HT-29 (cell line): ENCODE measurements at regions not wholly inside any gene's neighbourhood (a gene's known extent, or its start where the extent isn't known, plus 50 kb on each side); places are given as distances from the start of the nearest gene placed in this dataset.
"Not testable (repeated sequence)": the region's sequence is repeated elsewhere in the genome, so short reads cannot be mapped to it uniquely, and the experiment has no call there.

Source experiments
- DNase-seq: peaks from one replicate; pipeline ENCODE4 v3.0.0-alpha.2; 2015; ENCODE audit warnings: low spot score

DNA sequence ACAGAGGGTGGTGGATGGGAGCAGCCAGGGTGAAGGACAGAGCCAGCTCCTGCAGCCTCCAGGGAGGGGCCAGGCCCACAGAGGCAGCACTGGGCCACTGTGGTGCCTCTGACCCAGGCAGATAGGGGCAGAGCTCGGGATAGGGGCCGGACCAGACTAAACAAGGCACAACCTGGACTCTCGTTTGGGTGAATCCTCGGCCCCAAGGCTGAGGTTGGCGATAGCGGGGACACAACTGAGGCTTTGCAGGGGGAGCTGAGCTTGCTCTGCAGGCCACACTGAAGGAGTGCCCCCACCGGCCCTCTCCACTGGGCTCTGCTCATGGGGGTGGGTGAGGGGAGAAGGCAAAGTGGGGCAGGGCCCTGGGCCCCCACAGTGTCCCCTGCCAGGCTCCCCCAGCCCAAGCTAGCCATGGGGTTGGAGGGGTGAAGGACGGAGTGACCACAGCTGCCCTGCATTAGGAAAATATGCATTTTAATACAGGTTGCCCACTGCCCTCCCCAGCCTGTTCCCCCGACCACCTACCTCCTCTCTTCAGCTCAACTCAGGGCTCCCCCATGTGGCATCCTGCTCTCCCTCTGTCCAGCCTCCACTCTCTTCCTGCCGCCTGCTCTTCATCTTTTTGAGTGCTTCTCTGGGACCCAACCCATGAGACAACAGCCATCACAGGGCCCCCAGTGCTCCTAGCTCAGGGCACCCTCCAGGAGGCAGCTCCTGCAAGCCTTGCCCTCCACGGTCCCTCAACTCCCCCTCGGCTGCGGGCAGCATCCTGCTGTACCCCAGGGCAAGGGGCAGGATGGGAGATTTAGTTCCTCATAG is 152.8 kb downstream of the INHBB start:
- DNase-seq: no peak

DNA sequence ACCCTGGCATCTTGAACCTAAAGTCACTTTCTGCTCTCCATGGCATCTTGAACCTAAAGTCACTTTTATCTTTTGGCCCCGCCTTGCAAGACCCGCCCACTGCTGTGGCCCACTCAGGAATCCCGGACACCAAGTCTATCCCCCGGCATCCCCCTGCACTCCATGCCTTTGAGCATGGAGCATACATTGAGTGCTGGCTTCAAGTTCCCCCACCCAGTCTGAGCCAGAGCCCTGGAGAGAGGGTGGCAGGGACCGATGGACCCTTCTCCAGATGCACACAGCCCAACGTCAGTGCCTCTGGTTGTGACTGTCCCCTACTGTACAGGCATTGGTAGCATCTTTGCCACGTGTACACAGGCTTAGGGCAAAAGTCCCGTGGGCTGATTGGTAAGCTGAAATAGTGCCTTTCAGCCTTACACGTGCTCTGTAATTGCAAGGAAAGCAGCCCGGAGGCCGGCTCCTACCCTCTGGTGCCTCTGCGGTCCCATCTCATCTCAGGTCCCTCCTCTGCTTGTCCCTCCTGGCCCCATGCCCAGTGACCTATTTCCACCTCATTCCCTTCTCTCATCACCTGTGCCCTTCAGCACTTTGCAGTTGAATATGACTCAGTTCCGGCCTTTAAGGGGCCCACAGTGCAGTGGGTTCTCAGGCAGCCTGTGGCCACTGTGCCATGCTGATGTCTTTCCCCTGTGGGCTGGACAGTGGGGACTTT is 154.0 kb downstream of the INHBB start:
- DNase-seq: no peak

DNA sequence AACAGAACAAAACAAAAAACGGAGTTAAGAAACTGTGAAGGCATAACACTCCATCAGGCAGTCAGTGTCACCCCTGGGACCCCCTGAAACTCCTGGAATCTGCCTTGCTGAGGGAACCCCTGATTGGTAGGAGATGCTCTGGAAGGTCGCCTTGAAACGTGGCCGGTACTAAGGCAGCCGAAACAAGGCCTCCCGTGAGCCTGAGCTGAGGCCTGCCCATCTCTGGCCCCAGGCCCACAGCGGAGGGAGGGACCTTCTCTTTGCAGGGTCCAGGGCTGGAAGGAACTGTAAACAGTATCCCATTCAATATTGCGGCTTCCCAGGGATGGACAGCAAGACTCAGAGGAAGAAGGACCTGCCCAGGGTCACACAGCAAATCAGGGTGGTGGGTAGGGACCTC is 155.7 kb downstream of the INHBB start:
- DNase-seq: no peak

DNA sequence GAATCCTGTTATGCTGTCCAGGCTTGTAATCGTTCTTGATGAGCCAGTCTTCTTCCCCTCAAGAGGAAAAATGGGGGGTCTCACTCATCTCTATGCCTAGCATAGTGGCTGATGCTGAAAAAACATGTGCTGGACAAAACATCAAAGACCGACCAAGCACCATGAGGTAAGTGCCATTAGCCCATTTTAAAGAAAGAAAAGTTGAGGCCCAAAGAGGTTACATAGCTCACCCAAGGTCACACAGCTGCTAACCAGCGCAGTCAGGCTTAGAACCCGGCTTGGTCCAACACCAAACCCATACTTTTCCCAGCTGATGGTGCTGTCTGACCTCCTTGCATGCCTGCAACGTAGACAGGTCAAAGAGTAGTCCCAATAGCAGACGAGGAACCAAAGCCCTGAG is 156.4 kb downstream of the INHBB start:
- DNase-seq: no peak

DNA sequence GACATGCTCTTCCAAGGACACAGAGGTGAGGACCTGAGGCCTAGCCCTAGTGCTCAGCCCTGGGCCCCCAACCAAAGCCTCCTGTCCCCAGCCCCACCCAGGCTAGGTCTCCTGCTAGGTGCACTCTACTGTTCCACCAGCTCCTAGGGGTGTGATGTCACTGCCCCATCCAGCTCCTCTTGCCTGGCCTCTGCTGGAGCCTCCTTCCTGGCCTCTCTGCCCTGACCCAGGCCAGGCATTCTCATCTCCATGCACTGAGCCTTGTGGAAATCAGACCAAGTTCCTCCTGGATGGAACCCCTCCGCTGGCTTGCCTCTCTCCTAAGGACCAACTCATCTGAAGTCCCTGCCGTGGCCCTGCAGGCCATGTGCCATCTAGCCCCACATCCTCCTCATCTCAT is 156.8 kb downstream of the INHBB start:
- no peak for DNase-seq

DNA sequence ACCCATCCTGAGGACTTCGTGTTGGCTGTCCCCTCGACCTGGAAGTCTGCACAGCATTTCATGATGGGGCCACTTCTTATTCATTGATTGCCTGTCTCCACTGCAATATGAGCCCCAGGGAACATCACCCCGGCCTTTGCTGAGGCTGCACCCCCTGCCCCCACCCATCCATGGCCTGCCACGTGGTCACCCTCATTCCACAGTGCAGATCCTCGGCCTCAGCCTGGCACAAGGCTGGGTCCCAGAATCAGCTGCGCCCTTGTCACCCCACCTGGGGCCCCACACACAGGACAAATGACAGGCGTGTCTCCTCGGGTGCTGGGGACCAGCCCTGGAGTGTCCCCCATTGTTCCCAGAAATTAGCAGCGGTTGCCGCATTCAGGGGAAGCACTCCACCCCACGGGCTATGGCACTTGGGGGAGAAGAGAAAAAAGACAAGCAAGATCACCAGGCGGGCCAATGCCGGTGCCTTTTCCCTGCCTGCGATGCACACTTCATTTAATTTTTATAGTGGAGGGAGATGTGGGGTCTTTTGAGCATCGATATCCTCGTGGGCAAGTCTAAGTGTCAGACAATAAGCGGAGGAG is 157.4 kb downstream of the INHBB start:
- no peak for DNase-seq

DNA sequence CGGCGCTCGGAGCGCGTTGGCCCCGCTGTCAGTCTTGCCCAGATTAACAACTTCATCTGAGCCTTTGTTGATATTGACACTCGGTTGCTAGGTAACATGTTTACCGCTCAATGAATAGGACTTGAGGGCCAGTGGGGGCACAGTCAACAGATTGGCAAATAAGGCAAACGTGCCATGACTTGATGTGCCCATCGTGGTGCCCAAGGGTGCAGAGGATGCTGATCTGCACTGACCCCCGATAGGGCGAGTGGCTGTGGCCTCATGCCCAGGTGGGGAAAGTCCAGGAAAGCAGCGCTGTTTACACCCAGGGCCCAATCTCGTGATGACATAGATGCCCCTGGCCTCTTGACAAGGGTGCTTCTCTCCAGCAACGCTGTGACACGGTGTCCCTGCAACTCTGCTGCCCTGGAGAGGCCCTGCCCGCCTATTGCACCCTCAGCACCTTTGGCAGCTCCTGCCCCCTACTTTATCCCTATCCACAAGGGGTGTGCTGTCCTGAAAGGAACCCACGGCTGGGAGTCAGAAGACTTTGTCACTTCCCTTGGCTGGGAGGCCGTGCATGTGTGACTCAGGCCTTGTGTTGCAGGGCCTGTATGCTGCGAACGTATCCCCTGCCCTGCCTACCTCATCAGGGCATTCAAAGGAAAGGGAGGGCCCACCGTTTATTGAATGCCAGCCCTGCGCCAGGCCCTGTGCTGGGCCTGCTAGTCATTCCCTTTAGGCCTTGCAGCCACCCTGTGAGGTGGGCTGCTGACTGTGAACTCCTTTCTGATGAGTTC is 158.0 kb downstream of the INHBB start:
- no peak for DNase-seq

DNA sequence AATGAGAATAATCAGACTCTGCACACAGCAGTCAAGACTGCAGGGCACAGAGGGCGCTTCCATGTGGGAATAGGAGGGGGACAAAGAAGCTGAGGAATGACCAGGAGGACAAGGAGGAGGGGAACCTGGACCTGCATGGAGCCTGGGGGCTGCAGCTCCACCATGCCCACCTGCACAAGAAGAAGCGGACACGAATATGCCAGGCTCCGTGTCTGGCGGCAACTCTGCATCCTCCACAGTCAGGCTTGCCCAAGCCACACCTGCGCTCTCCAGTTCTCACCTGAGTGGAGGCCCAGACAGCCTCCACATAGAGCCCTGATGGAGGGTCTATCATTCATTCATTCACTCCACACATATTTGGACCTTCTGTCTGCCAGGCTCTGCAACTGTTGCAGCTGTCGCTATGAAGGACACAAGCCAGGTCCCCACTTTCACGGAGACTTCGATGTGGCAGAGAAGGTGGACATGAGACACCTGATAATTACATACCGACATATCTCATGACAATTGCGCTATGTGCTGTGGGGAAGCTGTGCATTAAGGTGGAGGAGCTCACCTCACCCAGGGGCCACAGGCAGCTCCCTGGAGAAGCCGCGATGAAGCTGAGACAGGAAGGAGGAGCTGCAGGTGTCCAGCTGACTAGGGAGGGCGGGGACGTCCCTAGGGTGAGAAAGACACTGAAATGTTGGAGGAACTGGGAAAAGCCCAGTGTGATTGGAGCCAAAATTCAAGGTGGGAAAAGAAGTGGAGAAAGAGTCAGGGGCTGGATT is 159.2 kb downstream of the INHBB start:
- DNase-seq: no peak

DNA sequence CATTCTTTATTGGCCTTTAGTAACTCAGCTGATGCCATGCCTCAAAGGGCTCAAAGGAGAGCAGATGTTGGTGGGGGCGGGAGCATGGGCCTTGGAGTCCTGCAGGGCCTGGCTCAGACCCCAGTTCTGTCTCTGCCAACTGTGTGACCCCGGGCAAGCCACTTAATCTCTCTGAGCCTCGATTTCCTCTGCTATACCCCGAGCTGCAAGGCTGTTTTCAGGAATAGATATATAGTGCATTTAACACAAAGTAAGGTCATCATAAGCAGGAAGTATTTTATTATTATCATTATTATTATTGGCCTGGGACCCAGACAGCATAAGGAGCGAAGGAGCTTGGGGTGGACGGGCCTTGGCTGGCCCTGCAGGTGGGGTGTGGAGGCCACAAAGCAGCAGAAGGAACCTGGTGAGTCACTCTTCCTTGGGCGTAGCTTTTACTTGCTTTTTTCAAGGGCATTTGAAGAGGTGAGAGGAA is 162.7 kb downstream of the INHBB start:
- DNase-seq: no peak

DNA sequence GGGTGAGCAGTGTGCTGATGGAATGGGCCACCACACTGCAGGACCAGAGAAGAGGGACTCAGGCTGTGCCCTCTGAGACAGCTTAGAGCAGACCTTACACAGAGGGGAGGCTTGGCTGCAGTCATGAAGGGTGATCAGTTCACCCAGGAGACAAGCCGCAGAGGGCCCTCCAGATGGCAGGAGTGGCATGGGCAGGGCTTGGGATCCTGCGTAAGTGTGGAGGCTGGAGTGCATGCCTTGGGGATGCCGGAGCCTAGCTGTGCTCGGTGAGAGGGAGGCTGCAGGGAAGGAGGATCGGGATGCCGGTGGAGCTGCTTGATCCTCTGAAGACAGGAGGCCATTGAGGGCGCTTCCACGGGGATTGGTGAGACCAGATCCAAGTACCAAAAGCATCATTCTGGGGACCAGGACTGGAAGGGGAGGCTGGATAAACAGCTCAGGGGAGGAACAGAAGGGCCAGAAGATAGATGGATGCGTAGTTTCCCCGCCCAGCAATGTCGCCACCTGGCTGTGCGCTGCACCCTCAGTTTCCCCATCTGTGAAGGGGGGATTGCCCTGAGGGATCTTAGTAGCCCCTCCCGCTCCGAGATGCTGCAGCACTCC is 163.4 kb downstream of the INHBB start:
- no peak for DNase-seq

DNA sequence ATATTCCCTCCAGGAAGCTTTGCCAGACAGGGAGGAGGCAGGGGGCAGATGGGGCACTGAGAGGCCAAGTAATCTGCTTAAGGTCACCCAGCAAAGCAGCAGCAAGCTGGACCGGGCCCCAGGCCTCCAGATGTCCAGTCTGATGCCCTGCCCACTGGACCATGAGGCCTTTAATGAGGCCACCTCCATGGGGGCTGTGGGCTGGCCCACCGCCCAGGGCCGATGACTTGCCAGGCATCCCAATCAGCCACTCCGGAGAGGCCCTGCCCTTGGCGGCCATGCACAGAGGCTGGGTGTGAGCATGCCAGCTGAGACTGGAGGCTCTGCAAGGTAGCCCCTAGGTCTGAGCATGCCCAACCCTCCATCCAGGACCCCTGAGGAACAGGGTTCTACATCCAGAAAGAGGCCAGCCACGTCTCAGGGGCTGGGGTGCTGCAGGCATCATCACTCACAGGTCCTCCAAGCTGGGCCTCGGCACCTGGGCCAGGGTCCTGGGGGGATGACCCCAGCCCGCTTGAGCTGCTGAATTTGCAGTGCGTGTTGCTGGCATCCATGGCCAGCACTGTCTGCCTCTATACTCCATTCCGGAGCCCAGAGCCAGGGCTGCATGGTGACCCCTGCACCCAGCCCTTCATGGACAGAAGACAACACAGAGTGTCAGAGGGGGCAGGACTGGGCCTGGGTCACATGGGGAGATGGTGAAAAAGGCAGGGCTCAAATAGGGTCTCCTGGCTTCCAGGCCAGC is 164.2 kb downstream of the INHBB start:
- no peak for DNase-seq

DNA sequence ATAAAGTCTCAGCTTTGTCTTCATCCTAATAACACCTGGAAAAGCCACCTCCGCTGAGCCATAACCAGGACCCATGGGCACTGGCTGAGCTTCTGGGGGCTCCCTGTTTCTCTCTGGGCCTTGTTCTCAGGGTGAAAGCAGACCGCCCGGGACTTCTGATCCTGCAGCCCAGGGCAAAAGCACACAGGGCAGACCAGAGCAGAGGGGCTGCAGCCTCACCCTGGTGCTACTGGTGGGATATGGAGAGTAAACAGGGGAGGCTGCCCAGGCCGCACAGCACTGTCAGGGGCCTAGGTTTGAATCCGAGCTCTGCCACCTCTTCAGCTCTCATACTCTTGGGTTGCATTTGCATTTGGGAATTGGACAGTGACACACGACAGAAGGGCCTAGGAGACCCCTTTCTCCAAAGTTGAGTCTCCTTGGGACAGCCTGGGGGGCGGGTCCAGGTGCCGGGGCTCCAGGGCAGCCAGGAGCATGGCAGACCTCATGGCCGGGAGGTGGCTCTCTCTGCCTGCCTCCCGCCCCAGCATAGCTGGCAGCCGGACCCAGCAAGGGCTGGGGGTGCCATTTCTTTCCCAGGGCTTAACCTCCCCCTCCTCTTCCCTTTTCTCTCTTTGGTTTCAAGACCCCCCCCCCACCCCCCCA is 164.9 kb downstream of the INHBB start:
- DNase-seq: no peak

DNA sequence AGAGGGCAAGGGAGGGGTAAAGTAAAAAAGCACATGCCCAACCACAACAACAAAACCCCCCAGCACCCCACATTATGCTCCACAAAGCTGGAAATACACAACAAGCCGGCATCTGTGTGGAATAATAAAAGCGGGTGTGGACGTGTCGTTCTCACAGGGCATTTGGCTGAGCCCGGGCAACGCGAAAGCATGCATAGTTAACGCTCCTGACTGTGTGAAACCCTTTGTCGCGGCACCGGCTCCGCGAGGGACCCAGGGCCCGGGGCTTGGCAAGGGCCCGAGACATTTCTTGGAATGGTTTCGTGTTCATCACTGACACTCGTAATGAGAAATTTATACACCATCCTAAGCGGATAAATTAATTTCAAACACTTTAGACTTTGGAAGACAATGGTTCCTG is 165.6 kb downstream of the INHBB start:
- DNase-seq: no peak

DNA sequence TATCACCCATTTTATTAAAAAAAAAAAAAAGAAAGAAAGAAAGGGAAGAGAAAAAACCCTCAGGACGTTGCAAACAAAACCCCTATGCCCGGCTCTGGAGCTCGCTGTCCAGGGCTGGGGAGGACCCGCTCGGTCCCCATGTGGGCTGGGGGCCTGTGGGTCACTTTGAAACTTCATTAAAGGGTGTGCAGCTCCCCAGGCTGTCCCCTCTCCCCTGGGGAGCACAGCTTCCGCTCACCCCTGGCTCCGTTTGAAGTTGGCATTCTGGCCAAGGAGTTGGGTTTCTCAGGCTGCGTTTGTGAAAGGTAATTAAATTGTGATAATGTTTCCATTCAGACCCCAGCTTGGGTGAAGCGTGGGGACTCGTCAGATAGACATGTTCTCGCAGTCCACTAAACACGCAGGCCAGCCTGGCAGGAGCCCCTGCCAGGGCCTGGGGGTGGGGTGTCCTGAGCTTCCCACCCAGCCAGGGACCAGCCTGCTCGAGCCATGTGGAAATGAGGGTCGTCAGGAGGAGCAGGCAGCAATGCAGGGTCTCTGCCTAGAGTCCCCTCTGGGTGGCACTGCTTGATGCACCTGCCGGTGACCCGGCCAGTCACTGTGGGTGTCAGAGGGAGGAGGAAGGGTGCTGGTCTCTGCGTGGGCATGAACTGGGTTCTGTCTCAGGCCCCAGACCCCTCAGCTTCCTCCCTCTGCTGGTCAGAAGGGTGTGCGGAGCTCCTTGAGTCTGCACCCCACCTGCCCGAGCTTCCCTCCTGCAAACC is 166.2 kb downstream of the INHBB start:
- no peak for DNase-seq

DNA sequence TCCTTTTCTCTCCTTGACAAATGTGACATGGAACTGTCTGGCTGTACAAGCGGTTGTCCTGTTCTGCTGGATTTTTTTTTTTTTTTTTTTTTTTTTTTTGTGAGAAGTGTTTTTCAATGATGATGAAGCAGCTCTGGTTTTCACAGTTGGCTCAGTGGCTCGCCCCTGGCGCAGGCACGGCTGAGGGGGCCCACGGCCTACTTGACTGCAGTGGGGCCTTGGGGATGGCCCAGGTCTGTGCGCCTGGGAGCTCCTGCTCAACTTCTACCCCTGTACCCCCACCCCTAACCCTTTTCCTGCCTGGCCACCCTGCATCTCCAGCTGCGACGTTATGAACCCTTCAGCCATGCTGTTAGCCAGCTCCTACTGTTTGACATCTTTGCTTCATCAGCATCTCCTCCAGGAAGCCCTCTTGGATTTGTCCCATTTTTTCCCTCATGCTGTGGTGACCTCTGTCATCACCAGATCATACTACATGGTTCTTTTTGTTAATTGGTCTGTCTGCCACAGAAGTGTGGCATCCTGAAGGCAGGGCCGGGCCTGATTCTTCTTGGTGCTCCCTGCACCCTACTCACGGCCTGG is 167.9 kb downstream of the INHBB start:
- DNase-seq: no peak

DNA sequence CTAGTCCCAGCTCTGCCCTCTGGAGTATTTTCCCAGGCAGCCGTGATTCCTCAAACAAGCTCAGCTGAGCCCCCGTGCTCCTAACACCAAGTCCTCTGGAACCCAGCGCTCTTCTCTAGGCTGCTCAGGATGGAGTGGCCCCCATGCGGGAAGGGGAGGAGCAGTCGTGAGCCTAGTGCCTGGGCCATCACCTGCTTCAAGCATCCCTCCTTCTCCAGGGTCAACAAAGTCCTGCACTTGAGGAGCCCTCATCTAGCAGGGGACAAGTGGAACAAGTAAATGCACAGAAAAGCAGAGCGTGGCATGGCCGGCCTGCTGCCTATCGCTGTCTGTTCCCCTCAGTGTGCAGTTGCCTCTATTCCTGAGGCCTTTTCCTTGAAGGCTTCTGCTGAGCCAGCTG is 168.6 kb downstream of the INHBB start:
- no peak for DNase-seq

DNA sequence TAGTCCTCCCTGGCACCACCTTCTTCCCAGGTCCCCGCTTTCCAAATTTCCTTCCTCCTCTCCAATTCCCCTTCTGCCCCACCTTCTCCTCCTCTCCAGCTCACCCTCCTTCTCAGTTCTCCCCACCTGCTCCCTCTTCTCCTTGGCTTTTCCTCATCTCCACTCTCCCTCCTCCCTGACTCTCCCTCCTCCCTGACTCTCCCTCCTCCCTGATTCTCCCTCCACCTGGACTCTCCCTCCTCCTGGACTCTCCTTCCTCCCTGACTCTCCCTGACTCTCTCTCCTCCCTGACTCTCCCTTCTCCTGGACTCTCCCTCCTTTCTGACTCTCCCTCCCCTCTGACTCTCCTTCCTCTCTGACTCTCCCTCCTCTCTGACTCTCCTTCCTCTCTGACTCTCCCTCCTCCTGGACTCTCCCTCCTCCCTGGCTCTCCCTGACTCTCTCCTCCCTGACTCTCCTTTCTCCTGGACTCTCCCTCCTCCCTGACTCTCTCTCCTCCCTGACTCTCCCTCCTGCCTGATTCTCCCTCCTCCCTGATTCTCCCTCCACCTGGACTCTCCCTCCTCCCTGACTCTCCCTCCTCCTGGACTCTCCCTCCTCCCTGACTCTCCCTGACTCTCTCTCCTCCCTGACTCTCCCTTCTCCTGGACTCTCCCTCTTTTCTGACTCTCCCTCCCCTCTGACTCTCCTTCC is 169.3 kb downstream of the INHBB start:
- not testable (repeated sequence) for DNase-seq
